Activated naive CD4-positive, alpha-beta T cell treated with anti-CD3 and anti-CD28 coated beads for 36 hours (primary cell): ENCODE measurements at regions not wholly inside any gene's neighbourhood (a gene's known extent, or its start where the extent isn't known, plus 50 kb on each side); places are given as distances from the start of the nearest gene placed in this dataset.

Experiments used
- CTCF ChIA-PET: fragments of 350-600 bp; sonication (Branson Sonifier 250); formaldehyde crosslinking; loops from one replicate; lab custom pipeline; 2021; ENCODE audit warnings: antibody characterized with exemption; lab: Charles Lee
- DNase-seq: peaks from one replicate; pipeline ENCODE4 v3.0.0-alpha.2; 2020
- H3K27ac Mint-ChIP-seq: one replicate; pipeline ENCODE4 v1.8.0; 2021; ENCODE audit warnings: mild to moderate bottlenecking, mixed read lengths
- H3K27me3 Mint-ChIP-seq: one replicate; pipeline ENCODE4 v1.8.0; 2021; ENCODE audit warnings: low read depth, mixed read lengths
- H3K36me3 Mint-ChIP-seq: one replicate; pipeline ENCODE4 v1.8.0; 2021; ENCODE audit warnings: low read depth, mixed read lengths
- H3K4me1 Mint-ChIP-seq: one replicate; pipeline ENCODE4 v1.8.0; 2021; ENCODE audit warnings: low read depth, mixed read lengths
- H3K4me3 Mint-ChIP-seq: one replicate; pipeline ENCODE4 v1.8.0; 2021; ENCODE audit warnings: mild to moderate bottlenecking, moderate library complexity, mixed read lengths
- H3K9me3 Mint-ChIP-seq: one replicate; pipeline ENCODE4 v1.8.0; 2021; ENCODE audit warnings: mixed read lengths
- intact Hi-C: fragments of 100-400 bp; cut with micrococcal nuclease; formaldehyde crosslinking; loops from one replicate; pipeline ENCODE4 v1.15.1; 2023

GRCh38 chr14:31932675-31933074 lies 144.4 kb upstream of the ARHGAP5 start:
- intact Hi-C loops, result loop anchor here (10.0 kb wide), 1 partner anchor 728 kb away; the partner anchor contains the start of gene HECTD1
- H3K27ac Mint-ChIP-seq, result no peak overlapping the region

GRCh38 chr14:31933716-31934115 lies 143.4 kb upstream of the ARHGAP5 start:
- no peak for DNase-seq
- Mint-ChIP-seq H3K27ac (no peak overlapping the region), H3K9me3 (no peaks in the 10 kb centered on the region), H3K27me3 (no peaks in the 10 kb centered on the region), H3K36me3 (no peaks in the 10 kb centered on the region), H3K4me1 (peaks cover 20% of the 10 kb centered on the region), H3K4me3 (no peak overlapping the region)
- intact Hi-C loops, result loop anchor here (1.0 to 10.0 kb wide), 3 partner anchors 143 to 729 kb away; partner anchors contain the start of gene HECTD1
- CTCF ChIA-PET, result interaction anchor here (0.6 to 2.3 kb wide), 2 partner anchors 81 to 321 kb away, joined by 3 to 12 read pairs; no protein-coding TSS in a partner anchor

More at GRCh38 chr14:31932675-31933074, 144.4 kb upstream of the ARHGAP5 start:
- Mint-ChIP-seq H3K36me3 (no peaks in the 10 kb centered on the region), H3K27me3 (no peaks in the 10 kb centered on the region), H3K9me3 (no peaks in the 10 kb centered on the region), H3K4me3 (no peak overlapping the region), H3K4me1 (peaks cover 17% of the 10 kb centered on the region)
- CTCF ChIA-PET, result interaction anchor here (0.5 kb wide), 1 partner anchor 217 kb away, joined by 4 read pairs; no protein-coding TSS in a partner anchor
- no peak for DNase-seq

- no peak overlapping the region for H3K4me3 Mint-ChIP-seq
- CTCF ChIA-PET, result interaction anchor here (0.7 to 2.3 kb wide), 5 partner anchors 139 to 320 kb away, joined by 3 to 12 read pairs (median 5); partner anchors contain the start of gene RNU6-7
These were observed 142.3 kb upstream of the ARHGAP5 start for GRCh38 chr14:31934767-31935266.

GRCh38 chr14:31935391-31935790 lies 141.7 kb upstream of the ARHGAP5 start:
- peaks cover 21% of the 10 kb centered on the region for H3K4me1 Mint-ChIP-seq
- DNase-seq, result no peak
- no peaks in the 10 kb centered on the region for H3K9me3 Mint-ChIP-seq
- H3K36me3 Mint-ChIP-seq, result no peaks in the 10 kb centered on the region
- CTCF ChIA-PET, result interaction anchor here (1.2 to 2.3 kb wide), 3 partner anchors 316 to 319 kb away, joined by 4 to 12 read pairs (median 6); no protein-coding TSS in a partner anchor
- no peak overlapping the region for H3K4me3 Mint-ChIP-seq
- H3K27ac Mint-ChIP-seq, result no peak overlapping the region
- intact Hi-C loops, result loop anchor here (5.0 to 10.0 kb wide), 2 partner anchors 478 to 731 kb away; partner anchors contain the start of genes DTD2 and HECTD1
- no peaks in the 10 kb centered on the region for H3K27me3 Mint-ChIP-seq

More at GRCh38 chr14:31934767-31935266, 142.3 kb upstream of the ARHGAP5 start:
- Mint-ChIP-seq H3K9me3 (no peaks in the 10 kb centered on the region), H3K4me1 (peaks cover 23% of the 10 kb centered on the region), H3K36me3 (no peaks in the 10 kb centered on the region), H3K27ac (no peak overlapping the region), H3K27me3 (no peaks in the 10 kb centered on the region)
- peak; percentile 34 for DNase-seq
- intact Hi-C loops, result loop anchor here (1.0 to 10.0 kb wide), 4 partner anchors 141 to 730 kb away; partner anchors contain the start of genes DTD2 and HECTD1

DNA sequence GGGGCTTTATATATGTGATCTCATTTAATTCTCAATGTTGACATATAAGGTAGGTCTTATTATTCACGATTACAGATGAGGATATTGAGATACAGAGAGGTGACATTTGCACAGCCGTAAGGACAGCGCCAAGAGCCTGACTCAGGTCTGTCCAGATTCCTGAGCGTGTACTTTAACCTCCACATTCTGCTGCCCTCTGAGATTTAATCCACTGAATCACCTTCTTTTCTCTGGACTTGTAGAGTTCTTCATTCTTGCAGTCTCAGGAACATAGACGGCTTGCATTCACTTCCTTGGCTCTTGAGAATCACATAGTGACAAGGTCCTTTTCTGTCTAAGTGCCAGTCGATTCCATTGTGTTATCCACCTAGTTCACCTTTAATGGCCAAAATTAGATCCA lies 141.0 kb upstream of the ARHGAP5 start:
- intact Hi-C loops, result loop anchor here (5.0 to 10.0 kb wide), 2 partner anchors 479 to 731 kb away; partner anchors contain the start of genes DTD2 and HECTD1
- Mint-ChIP-seq H3K27me3 (no peaks in the 10 kb centered on the region), H3K4me1 (peaks cover 20% of the 10 kb centered on the region), H3K27ac (no peak overlapping the region), H3K9me3 (no peaks in the 10 kb centered on the region), H3K36me3 (no peaks in the 10 kb centered on the region), H3K4me3 (no peak overlapping the region)
- CTCF ChIA-PET, result interaction anchor here (0.8 to 2.3 kb wide), 2 partner anchors 9 to 319 kb away, joined by 3 to 12 read pairs; no protein-coding TSS in a partner anchor
- DNase-seq, result no peak

- Mint-ChIP-seq H3K27me3 (no peaks in the 10 kb centered on the region), H3K27ac (peak overlapping the region; percentile 20), H3K4me1 (peaks cover 20% of the 10 kb centered on the region), H3K36me3 (no peaks in the 10 kb centered on the region), H3K4me3 (no peak overlapping the region), H3K9me3 (no peaks in the 10 kb centered on the region)
- DNase-seq, result peak; percentile 89
- intact Hi-C loops, result loop anchor here (1.0 to 10.0 kb wide), 7 partner anchors 7 to 733 kb away; partner anchors contain the start of genes DTD2, HECTD1 and RNU6-8
- CTCF ChIA-PET, result interaction anchor here (0.6 to 1.5 kb wide), 6 partner anchors 10 to 531 kb away, joined by 3 to 8 read pairs (median 4); no protein-coding TSS in a partner anchor
These were observed 139.3 kb upstream of the ARHGAP5 start for GRCh38 chr14:31937730-31938346.

GRCh38 chr14:31939934-31940333 lies 137.2 kb upstream of the ARHGAP5 start:
- Mint-ChIP-seq H3K27me3 (no peaks in the 10 kb centered on the region), H3K4me1 (peaks cover 34% of the 10 kb centered on the region), H3K9me3 (no peaks in the 10 kb centered on the region), H3K27ac (no peak overlapping the region), H3K4me3 (no peak overlapping the region), H3K36me3 (no peaks in the 10 kb centered on the region)
- DNase-seq, result no peak
- intact Hi-C loops, result loop anchor here (2.0 to 10.0 kb wide), 3 partner anchors 253 to 735 kb away; partner anchors contain the start of genes DTD2 and HECTD1
- CTCF ChIA-PET, result interaction anchor here (0.8 to 1.2 kb wide), 2 partner anchors 11 to 260 kb away, joined by 3 read pairs; no protein-coding TSS in a partner anchor

DNA sequence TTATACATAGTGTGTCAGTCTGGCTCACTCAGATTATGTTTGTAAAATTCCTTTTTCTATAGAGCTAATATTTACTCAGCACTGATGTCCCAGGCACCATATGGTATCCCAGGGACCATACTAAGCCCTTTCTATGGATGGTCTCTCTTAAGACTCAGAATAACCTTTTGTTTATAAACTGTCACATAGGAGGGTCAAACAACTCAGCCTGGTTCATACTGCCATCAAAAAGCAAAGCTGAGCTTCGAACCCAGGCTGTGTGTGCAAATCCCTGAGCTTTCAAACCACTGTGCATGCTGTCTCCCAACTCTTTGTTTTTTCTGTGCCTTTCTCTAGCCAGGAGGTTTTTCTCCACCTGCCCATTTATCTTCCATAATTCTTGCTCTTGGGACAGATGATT lies 135.6 kb upstream of the ARHGAP5 start:
- intact Hi-C loops, result no loop called here
- H3K4me1 Mint-ChIP-seq, result peaks cover 42% of the 10 kb centered on the region

GRCh38 chr14:31942166-31942841 lies 134.8 kb upstream of the ARHGAP5 start:
- H3K9me3 Mint-ChIP-seq, result no peaks in the 10 kb centered on the region
- H3K36me3 Mint-ChIP-seq, result no peaks in the 10 kb centered on the region
- intact Hi-C loops, result no loop called here
- CTCF ChIA-PET, result interaction anchor here (0.6 to 1.0 kb wide), 2 partner anchors 15 to 184 kb away, joined by 3 to 5 read pairs; no protein-coding TSS in a partner anchor
- no peak for DNase-seq
- no peak overlapping the region for H3K27ac Mint-ChIP-seq
- peaks cover 46% of the 10 kb centered on the region for H3K4me1 Mint-ChIP-seq
- no peaks in the 10 kb centered on the region for H3K27me3 Mint-ChIP-seq
- H3K4me3 Mint-ChIP-seq, result no peak overlapping the region

More for the DNA sequence above, 135.6 kb upstream of the ARHGAP5 start:
- Mint-ChIP-seq H3K4me3 (no peak overlapping the region), H3K27me3 (no peaks in the 10 kb centered on the region), H3K9me3 (no peaks in the 10 kb centered on the region), H3K36me3 (no peaks in the 10 kb centered on the region), H3K27ac (no peak overlapping the region)
- CTCF ChIA-PET, result interaction anchor here (0.6 to 1.2 kb wide), 2 partner anchors 132 to 183 kb away, joined by 3 to 5 read pairs; no protein-coding TSS in a partner anchor
- no peak for DNase-seq

- H3K27ac Mint-ChIP-seq, result no peak overlapping the region
- no peak for DNase-seq
- no peaks in the 10 kb centered on the region for H3K9me3 Mint-ChIP-seq
- H3K4me3 Mint-ChIP-seq, result no peak overlapping the region
- peaks cover 48% of the 10 kb centered on the region for H3K4me1 Mint-ChIP-seq
- CTCF ChIA-PET, result interaction anchor here (1.0 to 1.1 kb wide), 2 partner anchors 16 to 309 kb away, joined by 3 to 4 read pairs; no protein-coding TSS in a partner anchor
- no peaks in the 10 kb centered on the region for H3K27me3 Mint-ChIP-seq
- intact Hi-C loops, result no loop called here
- no peaks in the 10 kb centered on the region for H3K36me3 Mint-ChIP-seq
These were observed 133.8 kb upstream of the ARHGAP5 start for GRCh38 chr14:31943217-31943799.

GRCh38 chr14:31943861-31944255 lies 133.2 kb upstream of the ARHGAP5 start:
- Mint-ChIP-seq H3K4me1 (peaks cover 44% of the 10 kb centered on the region), H3K4me3 (no peak overlapping the region), H3K36me3 (no peaks in the 10 kb centered on the region), H3K9me3 (no peaks in the 10 kb centered on the region), H3K27me3 (no peaks in the 10 kb centered on the region), H3K27ac (no peak overlapping the region)
- CTCF ChIA-PET, result interaction anchor here (1.1 kb wide), 1 partner anchor 309 kb away, joined by 4 read pairs; no protein-coding TSS in a partner anchor
- intact Hi-C loops, result no loop called here
- no peak for DNase-seq
